Liver (tissue), 8 donors: ENCODE measurements at regions not wholly inside any gene's neighbourhood (a gene's known extent, or its start where the extent isn't known, plus 50 kb on each side); places are given as distances from the start of the nearest gene placed in this dataset.

Experiments
- DNase-seq: peaks from one replicate; pipeline ENCODE4 v3.0.0-alpha.2; 2017; ENCODE audit warnings: low spot score
- H3K27ac ChIP-seq, 2 donors: one replicate each; pipeline ENCODE4 v1.7.0; 2013; ENCODE audit warnings: inconsistent platforms in 2 of 2, low read length in 2 of 2, control low read depth in 1 of 2, low read depth in 1 of 2, mild to moderate bottlenecking in 1 of 2
- H3K27me3 ChIP-seq, 4 donors: one replicate each; pipeline versions ENCODE4 v1.6.1 to v1.7.0; 2013; ENCODE audit warnings: low read length in 3 of 4, inconsistent platforms in 1 of 4, mild to moderate bottlenecking in 1 of 4, moderate library complexity in 1 of 4; ENCODE audit not compliant: control insufficient read depth in 4 of 4, insufficient read depth in 4 of 4
- H3K36me3 ChIP-seq, 4 donors: one replicate each; pipeline versions ENCODE4 v1.6.1 to v1.7.0; 2013; ENCODE audit warnings: low read length in 3 of 4, mild to moderate bottlenecking in 3 of 4, low read depth in 1 of 4, moderate library complexity in 1 of 4; ENCODE audit not compliant: control insufficient read depth in 4 of 4, insufficient read depth in 3 of 4
- H3K4me1 ChIP-seq, 4 donors: one replicate each; pipeline versions ENCODE4 v1.6.1 to v1.7.0; 2013; ENCODE audit warnings: low read length in 3 of 4, mild to moderate bottlenecking in 3 of 4, moderate library complexity in 1 of 4; ENCODE audit not compliant: control insufficient read depth in 4 of 4, insufficient read depth in 4 of 4
- H3K4me3 ChIP-seq, 3 donors: one replicate each; pipeline versions ENCODE4 v1.6.1 to v1.7.0; 2013; ENCODE audit warnings: low read length in 3 of 3, control low read depth in 1 of 3, low read depth in 1 of 3, mild to moderate bottlenecking in 1 of 3
- H3K9ac ChIP-seq, 2 donors: one replicate each; pipeline ENCODE4 v1.7.0; 2013; ENCODE audit warnings: low read length in 2 of 2, mild to moderate bottlenecking in 2 of 2, moderate library complexity in 2 of 2, control low read depth in 1 of 2, low read depth in 1 of 2
- H3K9me3 ChIP-seq, 4 donors: one replicate each; pipeline versions ENCODE4 v1.6.1 to v1.7.0; 2013; ENCODE audit warnings: low read length in 3 of 4; ENCODE audit not compliant: control insufficient read depth in 4 of 4
- ATF3 ChIP-seq: IDR thresholded peaks from 2 replicates; pipeline ENCODE4 v1.6.1; 2016; ENCODE audit warnings: antibody characterized with exemption
- CTCF ChIP-seq: fragments of 150-350 bp; IDR thresholded peaks from 2 replicates; pipeline ENCODE4 v1.5.1; 2017; ENCODE audit warnings: improper control_type of control experiment, low read depth, low read length; ENCODE audit not compliant: missing input control
- EGR1 ChIP-seq, 2 donors: IDR thresholded peaks; 2 replicates each; pipeline ENCODE4 v1.6.1; 2016 to 2018; ENCODE audit warnings: antibody characterized with exemption in 2 of 2, low read depth in 2 of 2
- FOXA2 ChIP-seq: IDR thresholded peaks from 2 replicates; pipeline ENCODE4 v1.6.1; 2016; ENCODE audit warnings: antibody characterized with exemption
- GABPA ChIP-seq, 2 donors: IDR thresholded peaks in 1 of 2; conservative IDR thresholded peaks in 1 of 2; 2 replicates each; pipeline ENCODE4 v1.6.1; 2016; ENCODE audit warnings: antibody characterized with exemption in 2 of 2, mild to moderate bottlenecking in 1 of 2, moderate library complexity in 1 of 2
- HNF4A ChIP-seq, 2 donors: conservative IDR thresholded peaks; 2 replicates each; pipeline ENCODE4 v1.6.1; 2016; ENCODE audit warnings: antibody characterized with exemption in 2 of 2, mild to moderate bottlenecking in 2 of 2
- JUND ChIP-seq, 2 donors: IDR thresholded peaks; 2 replicates each; pipeline ENCODE4 v1.6.1; 2016; ENCODE audit warnings: antibody characterized with exemption in 2 of 2
- MAX ChIP-seq: IDR thresholded peaks from 2 replicates; pipeline ENCODE4 v1.6.1; 2016; ENCODE audit warnings: antibody characterized with exemption
- NR2F2 ChIP-seq: IDR thresholded peaks from 2 replicates; pipeline ENCODE4 v1.6.1; 2016; ENCODE audit warnings: antibody characterized with exemption
- RAD21 ChIP-seq, 2 donors: IDR thresholded peaks; 2 replicates each; pipeline ENCODE4 v1.6.1; 2016; ENCODE audit warnings: antibody characterized with exemption in 2 of 2, mild to moderate bottlenecking in 2 of 2
- REST ChIP-seq: IDR thresholded peaks from 2 replicates; pipeline ENCODE4 v1.6.1; 2016; ENCODE audit warnings: antibody characterized with exemption, mild to moderate bottlenecking
- RXRA ChIP-seq, 2 donors: IDR thresholded peaks; 2 replicates each; pipeline ENCODE4 v1.6.1; 2017 to 2018; ENCODE audit warnings: antibody characterized with exemption in 2 of 2, mild to moderate bottlenecking in 1 of 2
- SP1 ChIP-seq: IDR thresholded peaks from 2 replicates; pipeline ENCODE4 v1.6.1; 2018; ENCODE audit warnings: antibody characterized with exemption, mild to moderate bottlenecking
- TAF1 ChIP-seq: conservative IDR thresholded peaks from 2 replicates; pipeline ENCODE4 v1.6.1; 2016; ENCODE audit warnings: antibody characterized with exemption, mild to moderate bottlenecking
- YY1 ChIP-seq: IDR thresholded peaks from 2 replicates; pipeline ENCODE4 v1.6.1; 2016; ENCODE audit warnings: antibody characterized with exemption, mild to moderate bottlenecking
- ZBTB33 ChIP-seq: IDR thresholded peaks from 2 replicates; pipeline ENCODE4 v1.6.1; 2016; ENCODE audit warnings: antibody characterized with exemption
- WGBS: extraction: QIAGEN DNeasy Blood & Tissue Kit; methylation state at CpG from one replicate; pipeline ENCODE4 v1.1.7; 2013; 5-methylcytosine and 5-hydroxymethylcytosine counted together
- donor health status: healthy.
- donor health status: healthy.
- donor health status: healthy.
- donor health status: healthy.
- donor health status: healthy.

GRCh38 chr20:10784554-10785183 lies 110.9 kb upstream of the JAG1 start:
- Histone ChIP-seq H3K4me3 (no peak overlapping the region), H3K9me3 (no peaks in the 10 kb centered on the region), H3K27ac (no peak overlapping the region), H3K4me1 (peaks cover 0 to 5% (median 2%) of the 10 kb centered on the region in 4 donors), H3K9ac (no peak overlapping the region), H3K36me3 (no peaks in the 10 kb centered on the region), H3K27me3 (no peaks in the 10 kb centered on the region)
- no peak for DNase-seq
- no peak for TF ChIP-seq CTCF
- TF ChIP-seq YY1: no peak
- TF ChIP-seq TAF1: no peak
- TF ChIP-seq ATF3: no peak
- no peak for TF ChIP-seq HNF4A (conservative IDR thresholded peaks at IDR 0.05)
- no peak for TF ChIP-seq ZBTB33
- no peak for TF ChIP-seq JUND (IDR thresholded peaks at IDR 0.05)
- no peak for TF ChIP-seq GABPA (IDR thresholded peaks at IDR 0.05 in 1 of 2, conservative IDR thresholded peaks at IDR 0.05 in 1 of 2)
- no peak for TF ChIP-seq MAX
- no peak for TF ChIP-seq RXRA (IDR thresholded peaks at IDR 0.05)
- no peak for TF ChIP-seq SP1
- no peak for TF ChIP-seq RAD21 (IDR thresholded peaks at IDR 0.05)
- TF ChIP-seq NR2F2: no peak
- no peak for TF ChIP-seq REST
- no peak for TF ChIP-seq FOXA2
- 58% methylated on average over 6 of the region's 6 CpGs for WGBS

- Histone ChIP-seq H3K9ac (no peak overlapping the region), H3K4me1 (peaks cover 0 to 5% (median 2%) of the 10 kb centered on the region in 4 donors), H3K36me3 (no peaks in the 10 kb centered on the region), H3K9me3 (no peaks in the 10 kb centered on the region), H3K4me3 (no peak overlapping the region), H3K27me3 (no peaks in the 10 kb centered on the region), H3K27ac (no peak overlapping the region)
- 68% methylated on average over 1 of the region's 1 CpG for WGBS
- TF ChIP-seq EGR1 (IDR thresholded peaks at IDR 0.05; ENCODE audit: low read depth in 2 of 2) (no peak), RXRA (IDR thresholded peaks at IDR 0.05) (no peak)
- no peak for DNase-seq
Observed at GRCh38 chr20:10786678-10787077, 112.9 kb upstream of the JAG1 start.
